Keratinocyte (primary cell): ENCODE measurements at regions not wholly inside any gene's neighbourhood (a gene's known extent, or its start where the extent isn't known, plus 50 kb on each side); places are given as distances from the start of the nearest gene placed in this dataset.

Experiments used
- DNase-seq: peaks from one replicate; pipeline ENCODE4 v3.0.0-alpha.2; 2011; ENCODE audit warnings: low read depth, missing footprints, low spot score
- FAIRE-seq: peaks from 2 replicates; lab custom pipeline; 2011; peaks lifted over from hg19 to GRCh38; lab: Jason Lieb, UNC
- H2AFZ ChIP-seq: 2 replicates; pipeline ENCODE4 v1.6.0; 2012; ENCODE audit warnings: low read length, control low read depth, inconsistent platforms; ENCODE audit not compliant: control insufficient read depth
- H3K27ac ChIP-seq: 2 replicates; pipeline ENCODE4 v1.5.1; 2011; ENCODE audit warnings: low read length; ENCODE audit not compliant: control insufficient read depth, insufficient read depth
- H3K27me3 ChIP-seq: 3 replicates; pipeline ENCODE4 v1.6.0; 2011; ENCODE audit warnings: low read length; ENCODE audit not compliant: control insufficient read depth, insufficient read depth; ENCODE audit errors: extremely low read depth
- H3K36me3 ChIP-seq, 2 experiments: 2 replicates in 1 of 2; 3 replicates in 1 of 2; pipeline ENCODE4 v1.5.1; 2011; ENCODE audit warnings: low read length in 2 of 2, mild to moderate bottlenecking in 1 of 2; ENCODE audit not compliant: control insufficient read depth in 2 of 2, insufficient read depth in 2 of 2; ENCODE audit errors: extremely low read depth in 1 of 2
- H3K4me1 ChIP-seq: 3 replicates; pipeline ENCODE4 v1.5.1; 2011; ENCODE audit warnings: low read length; ENCODE audit not compliant: control insufficient read depth, insufficient read depth; ENCODE audit errors: extremely low read depth
- H3K4me2 ChIP-seq: 3 replicates; pipeline ENCODE4 v1.6.0; 2011; ENCODE audit warnings: low read depth, low read length; ENCODE audit not compliant: control insufficient read depth, insufficient read depth; ENCODE audit errors: extremely low read depth
- H3K4me3 ChIP-seq, 3 experiments: fragments of 200-600 bp in 1 of 3; sonication (generic) in 1 of 3; 2 replicates in 2 of 3; 3 replicates in 1 of 3; pipeline ENCODE4 v1.5.1; 2011 to 2016; ENCODE audit warnings: low read length in 3 of 3, mild to moderate bottlenecking in 3 of 3, control low read depth in 2 of 3, inconsistent platforms in 1 of 3, low read depth in 1 of 3, mixed read lengths in 1 of 3, mixed run types in 1 of 3, moderate library complexity in 1 of 3; ENCODE audit not compliant: control insufficient read depth in 2 of 3, insufficient read depth in 2 of 3; ENCODE audit errors: extremely low read depth in 1 of 3
- H3K79me2 ChIP-seq: 2 replicates; pipeline ENCODE4 v1.6.0; 2012; ENCODE audit warnings: low read length; ENCODE audit not compliant: control insufficient read depth, insufficient read depth
- H3K9ac ChIP-seq: 3 replicates; pipeline ENCODE4 v1.6.0; 2011; ENCODE audit warnings: low read length; ENCODE audit not compliant: control insufficient read depth, insufficient read depth; ENCODE audit errors: extremely low read depth
- H3K9me1 ChIP-seq: 3 replicates; pipeline ENCODE4 v1.6.0; 2011; ENCODE audit warnings: low read length; ENCODE audit not compliant: control insufficient read depth, insufficient read depth; ENCODE audit errors: extremely low read depth
- H3K9me3 ChIP-seq: 2 replicates; pipeline ENCODE4 v1.5.1; 2012; ENCODE audit warnings: low read depth, low read length; ENCODE audit not compliant: control insufficient read depth
- H4K20me1 ChIP-seq: 3 replicates; pipeline ENCODE4 v1.6.0; 2011; ENCODE audit warnings: low read length; ENCODE audit not compliant: control insufficient read depth, insufficient read depth; ENCODE audit errors: extremely low read depth
- EZH2 ChIP-seq: IDR thresholded peaks from one replicate; pipeline ENCODE4 v1.6.1; 2012; ENCODE audit warnings: inconsistent platforms, mild to moderate bottlenecking, low read length, moderate library complexity
- dilution Hi-C: fragments of 300-500 bp; cut with MboI; formaldehyde crosslinking; loops from one replicate; pipeline ENCODE4 v1.7.0; 2020; ENCODE audit warnings: low sequenced_read_pairs; ENCODE audit not compliant: extremely low pct_ligation_motif_present
- TF ChIP-seq, protein P1 (sequence below), 3 experiments: IDR thresholded peaks in 1 of 3; conservative IDR thresholded peaks in 1 of 3; optimal IDR thresholded peaks in 1 of 3; 2 replicates in 2 of 3; 3 replicates in 1 of 3; pipeline versions ENCODE3 to v1.5.1; 2011; ENCODE audit warnings: low read length in 3 of 3, mild to moderate bottlenecking in 3 of 3, moderate library complexity in 2 of 3, control low read depth in 1 of 3, inconsistent platforms in 1 of 3; ENCODE audit not compliant: insufficient read depth in 2 of 3; ENCODE audit errors: extremely low read depth in 1 of 3

DNA sequence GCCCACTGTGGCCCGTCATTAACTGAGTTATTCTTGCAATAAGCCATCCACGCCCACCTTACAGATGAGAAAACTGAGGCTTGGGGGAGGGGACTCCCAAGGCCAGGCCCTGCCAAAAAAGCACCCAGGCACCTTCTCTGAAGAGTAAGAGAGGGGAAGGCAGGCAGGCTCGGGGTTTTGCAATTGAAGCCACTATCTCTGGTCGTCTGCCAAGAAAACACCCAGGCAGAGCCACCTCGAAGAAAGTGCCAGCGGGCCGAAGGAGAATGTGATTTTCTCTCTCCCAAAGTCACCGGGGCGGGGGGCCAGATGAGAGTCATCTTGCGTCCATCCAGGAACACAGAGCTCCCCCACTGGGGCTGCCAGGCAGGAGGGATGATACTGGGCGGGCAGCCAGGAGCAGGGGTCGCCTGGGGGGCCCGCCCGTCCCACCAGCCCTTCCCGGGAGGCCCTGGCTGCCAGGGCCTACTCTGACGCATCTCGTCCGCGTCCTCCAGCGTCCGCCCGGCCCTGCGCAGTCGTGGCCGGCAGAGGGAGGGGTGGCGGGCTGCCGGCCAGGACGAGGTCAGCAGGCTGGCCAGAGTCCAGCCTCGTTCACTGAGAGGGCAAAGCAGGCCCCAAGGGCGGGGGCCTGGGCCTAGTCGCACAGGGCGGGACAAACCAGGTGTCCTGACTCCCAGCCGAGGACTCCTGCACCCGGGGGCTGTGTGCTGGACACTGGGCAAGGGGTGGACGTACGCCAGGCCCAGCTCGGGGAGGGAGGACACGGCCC is 74.3 kb downstream of the RFLNA start:
- no peaks in the 10 kb centered on the region for H3K9me1 ChIP-seq
- H3K4me3 ChIP-seq, result no peak overlapping the region
- FAIRE-seq (no peak), DNase-seq (no peak)
- H4K20me1 ChIP-seq, result peaks cover 4% of the 10 kb centered on the region
- H3K79me2 ChIP-seq, result no peaks in the 10 kb centered on the region
- peaks cover 6% of the 10 kb centered on the region for H3K4me1 ChIP-seq
- TF ChIP-seq EZH2, result no peak
- TF ChIP-seq, protein P1, sequence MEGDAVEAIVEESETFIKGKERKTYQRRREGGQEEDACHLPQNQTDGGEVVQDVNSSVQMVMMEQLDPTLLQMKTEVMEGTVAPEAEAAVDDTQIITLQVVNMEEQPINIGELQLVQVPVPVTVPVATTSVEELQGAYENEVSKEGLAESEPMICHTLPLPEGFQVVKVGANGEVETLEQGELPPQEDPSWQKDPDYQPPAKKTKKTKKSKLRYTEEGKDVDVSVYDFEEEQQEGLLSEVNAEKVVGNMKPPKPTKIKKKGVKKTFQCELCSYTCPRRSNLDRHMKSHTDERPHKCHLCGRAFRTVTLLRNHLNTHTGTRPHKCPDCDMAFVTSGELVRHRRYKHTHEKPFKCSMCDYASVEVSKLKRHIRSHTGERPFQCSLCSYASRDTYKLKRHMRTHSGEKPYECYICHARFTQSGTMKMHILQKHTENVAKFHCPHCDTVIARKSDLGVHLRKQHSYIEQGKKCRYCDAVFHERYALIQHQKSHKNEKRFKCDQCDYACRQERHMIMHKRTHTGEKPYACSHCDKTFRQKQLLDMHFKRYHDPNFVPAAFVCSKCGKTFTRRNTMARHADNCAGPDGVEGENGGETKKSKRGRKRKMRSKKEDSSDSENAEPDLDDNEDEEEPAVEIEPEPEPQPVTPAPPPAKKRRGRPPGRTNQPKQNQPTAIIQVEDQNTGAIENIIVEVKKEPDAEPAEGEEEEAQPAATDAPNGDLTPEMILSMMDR (optimal IDR thresholded peaks at IDR 0.05 in 1 of 3, IDR thresholded peaks at IDR 0.05 in 1 of 3, conservative IDR thresholded peaks at IDR 0.05 in 1 of 3; ENCODE audit: extremely low read depth in 1 of 3, insufficient read depth in 2 of 3, low read length in 3 of 3), result no peak
- H3K27ac ChIP-seq, result no peak overlapping the region
- no peak overlapping the region for H3K4me2 ChIP-seq
- H3K27me3 ChIP-seq, result no peaks in the 10 kb centered on the region
- H3K9ac ChIP-seq, result no peak overlapping the region
- H2AFZ ChIP-seq, result no peak overlapping the region
- peaks cover 17 to 26% of the 10 kb centered on the region in 2 experiments for H3K36me3 ChIP-seq
- dilution Hi-C loops, result no loop called here
- no peaks in the 10 kb centered on the region for H3K9me3 ChIP-seq

DNA sequence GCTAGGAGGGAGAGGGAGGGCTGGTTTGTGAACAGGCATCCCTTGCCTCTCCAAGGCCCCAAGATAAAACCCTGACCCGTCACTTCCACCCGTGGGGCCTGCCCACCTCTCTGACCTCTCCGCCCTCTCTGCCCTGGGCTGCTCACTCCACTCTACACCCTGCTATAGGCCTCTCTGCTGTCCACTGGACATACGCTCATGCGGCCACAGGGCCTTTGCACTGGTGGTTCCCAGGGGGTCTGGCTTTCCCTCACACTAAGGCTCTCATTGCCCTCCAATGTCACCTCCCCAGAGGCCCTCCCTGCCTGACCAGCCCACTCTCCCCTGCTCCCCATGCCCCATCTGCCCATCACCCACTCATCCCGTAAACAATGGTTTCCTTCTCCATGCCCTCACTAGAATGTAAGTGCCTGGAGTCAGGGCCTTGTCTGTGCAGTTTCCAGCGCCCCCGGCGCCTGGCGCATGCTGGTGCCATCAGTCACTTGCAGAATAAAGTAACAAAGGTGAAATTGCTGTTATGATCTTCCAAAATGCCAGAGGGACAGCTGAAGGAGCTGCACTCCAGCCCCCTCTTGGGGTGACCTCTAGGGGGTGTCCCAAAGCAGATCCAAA is 73.6 kb downstream of the RFLNA start:
- H3K36me3 ChIP-seq, result peaks cover 17 to 26% of the 10 kb centered on the region in 2 experiments
- H3K9ac ChIP-seq, result no peak overlapping the region
- no peak for DNase-seq
- H3K4me1 ChIP-seq, result peaks cover 6% of the 10 kb centered on the region
- no peaks in the 10 kb centered on the region for H3K9me3 ChIP-seq
- no peak overlapping the region for H3K27ac ChIP-seq
- H3K27me3 ChIP-seq, result no peaks in the 10 kb centered on the region
- peaks cover 4% of the 10 kb centered on the region for H4K20me1 ChIP-seq
- H3K9me1 ChIP-seq, result no peaks in the 10 kb centered on the region
- H3K79me2 ChIP-seq, result no peaks in the 10 kb centered on the region
- no peak overlapping the region for H3K4me2 ChIP-seq
- H2AFZ ChIP-seq, result no peak overlapping the region
- dilution Hi-C loops, result no loop called here
- no peak overlapping the region for H3K4me3 ChIP-seq
- no peak for FAIRE-seq
- TF ChIP-seq, protein P1 (optimal IDR thresholded peaks at IDR 0.05 in 1 of 3, IDR thresholded peaks at IDR 0.05 in 1 of 3, conservative IDR thresholded peaks at IDR 0.05 in 1 of 3; ENCODE audit: extremely low read depth in 1 of 3, insufficient read depth in 2 of 3, low read length in 3 of 3), result no peak
- TF ChIP-seq EZH2, result no peak
